MV-4-11 (cell line): ENCODE measurements at regions not wholly inside any gene's neighbourhood (a gene's known extent, or its start where the extent isn't known, plus 50 kb on each side); places are given as distances from the start of the nearest gene placed in this dataset.
"Not testable (repeated sequence)": the region's sequence is repeated elsewhere in the genome, so short reads cannot be mapped to it uniquely, and the experiment has no call there.

Experiments used
- DNase-seq: peaks from one replicate; lab custom pipeline; 2025; lab: John Stamatoyannopoulos, UW

DNA sequence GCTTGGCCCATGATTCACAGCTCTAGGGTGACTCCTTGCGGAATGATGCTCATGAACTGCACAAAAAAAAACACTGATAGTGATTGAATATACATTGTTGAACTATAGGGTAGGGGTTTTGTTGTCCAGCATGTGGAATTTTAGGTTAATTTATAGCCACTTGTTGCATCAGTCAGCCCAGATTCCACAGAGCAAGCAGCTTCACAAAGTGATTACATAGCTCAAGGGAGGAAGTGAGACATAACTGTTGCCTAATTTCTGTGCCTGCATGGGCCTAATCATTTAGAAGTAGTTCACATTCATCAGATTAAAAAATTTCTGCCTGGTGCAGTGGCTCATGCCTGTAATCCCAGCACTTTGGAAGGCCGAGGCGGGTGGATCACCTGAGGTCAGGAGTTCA lies 142.2 kb upstream of the ZNF722 start:
- DNase-seq: peak; percentile 95

DNA sequence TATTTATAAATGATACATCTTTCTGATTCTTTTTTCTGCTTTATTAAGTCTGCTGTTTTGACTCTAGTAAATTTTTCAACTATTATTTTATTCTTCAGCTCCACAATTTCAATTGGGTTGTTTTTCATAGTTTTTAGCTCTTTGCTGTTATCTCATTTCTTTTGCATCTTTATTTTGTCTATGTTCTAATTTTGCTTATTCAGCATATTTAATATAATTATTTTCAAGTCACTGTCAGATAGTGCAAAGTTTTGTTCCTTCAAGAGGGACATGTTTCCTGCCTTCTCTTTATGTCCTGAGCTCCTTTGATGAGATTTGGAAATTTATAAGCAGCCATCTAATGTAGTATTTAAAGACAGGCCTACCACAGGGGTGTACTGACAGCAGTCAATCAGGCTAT lies 131.5 kb upstream of the ZNF722 start:
- DNase-seq: no peak

DNA sequence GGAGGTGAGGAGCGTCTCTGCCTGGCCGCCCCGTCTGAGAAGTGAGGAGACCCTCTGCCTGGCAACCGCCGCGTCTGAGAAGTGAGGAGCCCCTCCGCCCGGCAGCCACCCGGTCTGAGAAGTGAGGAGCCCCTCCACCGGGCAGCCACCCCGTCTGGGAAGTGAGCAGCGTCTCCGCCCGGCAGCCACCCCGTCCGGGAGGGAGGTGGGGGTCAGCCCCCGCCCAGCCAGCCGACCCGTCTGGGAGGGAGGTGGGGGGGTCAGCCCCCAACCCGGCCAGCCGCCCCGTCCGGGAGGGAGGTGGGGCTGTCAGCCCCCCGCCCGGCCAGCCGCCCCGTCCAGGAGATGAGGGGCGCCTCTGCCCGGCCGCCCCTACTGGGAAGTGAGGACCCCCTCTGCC lies 124.4 kb upstream of the ZNF722 start:
- DNase-seq: not testable (repeated sequence)

DNA sequence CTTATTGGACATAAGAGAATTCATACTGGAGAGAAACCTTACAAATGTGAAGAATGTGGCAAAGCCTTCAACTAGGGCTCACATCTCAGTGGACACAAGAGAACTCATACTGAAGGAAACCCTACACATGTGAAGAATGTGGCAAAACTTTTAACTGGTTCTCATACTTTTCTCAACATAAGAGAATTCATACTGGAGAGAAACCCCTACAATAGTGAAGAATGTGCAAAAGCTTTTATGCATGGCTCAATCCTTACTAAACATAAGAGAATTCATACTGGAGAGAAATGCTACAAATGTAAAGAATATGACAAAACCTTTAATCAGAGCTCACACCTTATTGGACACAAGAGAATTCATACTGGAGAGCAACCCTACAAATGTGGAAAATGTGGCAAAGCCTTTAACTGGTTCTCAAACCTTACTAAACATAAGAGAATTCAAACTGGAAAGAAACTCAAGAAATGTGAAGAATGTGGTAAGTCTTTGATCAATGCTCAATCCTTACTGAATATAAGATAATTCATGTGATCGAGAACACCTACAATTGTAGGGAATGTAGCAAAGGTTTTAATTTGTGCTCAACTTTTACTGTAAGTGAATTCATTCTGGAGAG lies 121.8 kb upstream of the ZNF722 start:
- no peak for DNase-seq

DNA sequence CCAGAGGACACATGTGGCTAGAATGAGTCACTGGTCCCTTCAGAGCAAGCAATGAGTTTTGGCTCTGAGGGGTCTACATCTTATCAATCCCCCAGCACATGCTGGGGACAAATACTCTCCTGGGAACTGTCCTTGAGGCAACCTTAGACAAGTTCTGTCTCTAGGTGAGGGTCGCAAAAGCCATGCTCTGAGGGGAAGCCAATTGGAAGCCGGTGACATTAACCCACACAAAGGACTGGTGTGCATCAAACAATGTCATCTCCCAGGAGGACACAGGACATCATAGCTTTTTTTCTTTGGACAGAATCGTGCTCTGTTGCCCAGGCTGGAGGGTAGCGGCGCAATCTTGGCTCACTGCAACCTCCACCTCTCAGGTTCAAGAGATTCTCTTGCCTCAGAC lies 111.6 kb upstream of the ZNF722 start:
- DNase-seq: no peak

DNA sequence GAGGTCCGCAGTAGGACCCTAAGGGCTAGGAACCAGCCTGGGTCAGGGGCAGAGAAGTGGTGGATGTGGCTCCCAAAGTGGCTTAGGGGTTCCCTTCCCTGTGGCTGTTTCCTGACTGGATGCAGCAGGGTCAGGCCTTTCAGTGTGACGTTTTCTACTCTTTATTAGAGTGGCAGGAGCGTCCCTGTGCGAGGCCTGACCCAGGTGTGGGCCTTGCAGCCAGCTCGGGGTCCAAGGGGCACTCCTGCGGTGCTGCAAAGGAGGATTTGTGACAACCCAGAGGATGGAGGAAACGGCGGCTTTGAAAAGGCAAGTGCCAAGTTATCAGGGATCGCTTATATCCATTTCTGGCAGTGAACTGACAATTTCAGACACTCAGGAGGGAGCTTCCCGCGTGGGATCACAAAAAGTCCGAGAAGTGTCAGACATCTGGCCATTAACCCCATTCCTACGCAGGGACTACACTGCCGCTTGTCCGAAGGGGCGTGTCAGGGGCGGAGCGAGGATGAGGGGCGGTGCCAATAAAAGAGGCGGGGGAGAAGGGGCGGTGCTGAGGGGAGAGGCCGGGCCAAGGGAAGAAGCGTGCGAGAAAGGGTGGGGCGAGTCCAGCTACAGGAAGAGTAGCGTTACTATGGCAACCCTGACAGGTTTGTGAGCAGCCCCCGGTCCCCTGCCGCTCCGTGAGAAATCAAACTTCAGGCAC lies 98.8 kb upstream of the ZNF722 start:
- DNase-seq: no peak

DNA sequence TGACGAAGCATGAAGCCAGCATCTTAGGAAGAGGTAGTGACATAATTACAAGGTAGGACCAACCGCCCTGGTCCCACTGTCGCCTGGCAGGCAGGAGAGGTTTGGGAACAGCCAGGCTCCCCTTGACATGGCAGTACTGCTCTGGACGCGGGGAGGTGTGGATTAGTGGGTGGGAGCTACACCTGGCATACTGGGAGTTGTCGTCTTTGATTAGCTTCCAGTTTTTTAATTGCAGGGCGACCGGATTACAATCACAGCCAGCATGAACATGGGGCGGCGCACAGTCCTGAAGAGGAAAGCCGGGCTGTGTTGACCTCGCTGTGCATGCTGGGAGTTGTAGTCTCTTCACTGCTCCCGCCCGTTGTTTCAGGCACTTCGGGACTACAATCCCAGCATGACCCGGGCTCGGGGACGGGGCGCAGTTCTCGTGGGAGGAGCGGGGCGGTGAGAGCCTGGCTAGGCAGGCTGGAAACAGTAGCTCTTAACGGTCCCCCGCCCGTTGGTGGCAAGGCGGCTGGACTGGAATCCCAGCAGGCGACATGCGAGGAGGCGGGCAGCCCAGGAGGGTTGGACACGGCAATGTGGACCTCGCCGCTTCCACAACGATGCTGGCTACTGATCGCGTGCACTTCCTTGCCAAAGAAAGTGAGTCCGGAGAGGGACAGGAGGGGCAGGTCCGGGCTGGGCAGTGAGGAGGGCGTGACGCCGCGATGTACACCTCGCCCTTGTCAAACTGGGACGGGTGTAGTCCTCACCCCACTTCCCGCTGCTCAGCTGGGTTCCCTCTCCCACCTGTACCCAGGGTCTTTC lies 98.0 kb upstream of the ZNF722 start:
- DNase-seq: no peak

DNA sequence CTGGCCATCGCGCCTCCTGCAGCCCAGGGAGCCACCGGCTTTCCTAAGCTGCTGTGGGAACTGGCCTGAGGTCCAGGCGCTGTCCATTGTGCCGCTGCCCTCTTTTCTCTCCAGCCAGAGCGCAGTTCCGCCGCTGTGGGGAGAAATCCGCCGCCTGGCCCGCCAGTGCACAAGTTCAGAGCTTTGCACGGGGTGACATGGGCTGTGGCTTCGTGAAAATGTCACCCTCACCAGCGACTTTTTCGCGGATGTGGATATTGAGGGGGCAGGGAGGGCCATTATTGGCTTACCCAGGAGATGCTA lies 97.5 kb upstream of the ZNF722 start:
- not testable (repeated sequence) for DNase-seq

DNA sequence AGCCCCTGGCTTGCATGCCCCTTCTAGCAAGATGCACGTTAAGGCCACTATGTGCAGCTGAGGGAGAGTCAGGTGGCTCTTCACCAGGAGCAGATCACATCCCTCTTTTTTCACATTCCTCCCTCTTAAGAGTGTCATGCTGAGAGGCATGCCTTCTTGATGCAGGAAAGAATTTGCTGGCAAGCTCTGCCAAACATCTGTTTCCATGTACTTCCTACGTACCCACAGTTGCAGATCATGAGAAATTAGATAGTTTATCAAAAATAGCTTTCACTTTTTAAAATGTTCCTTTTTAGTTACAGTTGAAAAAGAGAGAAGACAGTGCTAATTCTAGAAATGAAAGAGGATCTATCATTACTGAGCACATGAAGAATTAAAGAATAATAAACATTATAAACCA lies 79.7 kb upstream of the ZNF722 start:
- DNase-seq: no peak

DNA sequence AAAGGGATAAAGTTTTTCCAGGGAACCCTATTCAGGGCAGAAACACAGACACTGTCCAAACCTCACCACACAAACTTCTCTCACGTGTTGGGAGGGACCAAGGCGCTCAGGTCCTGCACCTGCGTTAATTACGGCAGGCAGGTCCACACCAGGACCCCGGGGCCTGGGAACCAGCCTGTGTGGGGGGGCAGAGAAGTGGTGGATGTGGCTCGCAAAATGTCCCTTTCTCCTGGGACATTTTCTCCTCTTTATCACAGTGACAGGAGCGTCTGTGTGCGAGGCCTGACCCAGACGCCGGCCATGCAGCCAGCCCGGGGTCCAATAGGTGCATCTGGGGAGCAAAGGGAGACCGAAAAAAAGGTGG lies 73.4 kb upstream of the ZNF722 start:
- no peak for DNase-seq

DNA sequence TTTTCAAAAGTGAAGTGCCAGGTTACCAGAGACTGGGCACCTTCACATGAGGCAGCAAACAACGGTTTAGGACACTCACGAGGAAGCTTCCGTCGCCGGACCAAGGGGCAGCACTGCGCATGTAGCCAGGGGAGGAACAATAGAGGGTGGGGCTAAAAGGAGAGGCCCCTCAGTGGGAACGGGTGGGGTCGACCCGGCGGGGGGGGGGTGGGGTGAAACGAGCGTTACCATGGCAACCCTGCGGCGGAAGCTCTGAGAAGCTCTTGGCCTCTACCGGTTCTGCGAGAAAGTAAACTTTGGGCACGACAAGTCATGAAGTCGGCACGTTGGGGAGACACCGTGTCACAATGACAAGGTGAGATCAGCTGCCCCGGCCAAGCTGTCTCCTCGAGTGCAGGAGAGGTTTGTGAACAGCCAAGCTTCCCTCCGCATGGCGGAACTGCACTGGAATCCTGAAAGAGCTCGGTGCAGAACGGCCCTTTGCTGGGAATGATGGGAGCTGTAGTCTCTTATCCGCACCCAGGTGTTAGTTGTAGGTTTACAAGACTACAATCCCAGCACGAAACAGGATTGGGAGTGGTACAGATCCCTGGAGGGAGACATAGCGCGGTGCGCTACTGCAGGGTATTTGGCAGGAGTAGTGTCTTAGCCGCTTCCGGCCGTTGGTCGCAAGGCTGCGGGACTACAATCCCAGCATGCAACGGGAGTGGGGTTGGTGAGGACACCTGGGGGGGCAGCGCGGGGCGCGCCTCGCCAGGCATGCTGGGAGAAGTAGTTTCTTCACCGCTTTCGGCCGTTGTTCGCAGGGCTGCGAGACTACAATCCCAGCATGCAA lies 72.8 kb upstream of the ZNF722 start:
- no peak for DNase-seq

DNA sequence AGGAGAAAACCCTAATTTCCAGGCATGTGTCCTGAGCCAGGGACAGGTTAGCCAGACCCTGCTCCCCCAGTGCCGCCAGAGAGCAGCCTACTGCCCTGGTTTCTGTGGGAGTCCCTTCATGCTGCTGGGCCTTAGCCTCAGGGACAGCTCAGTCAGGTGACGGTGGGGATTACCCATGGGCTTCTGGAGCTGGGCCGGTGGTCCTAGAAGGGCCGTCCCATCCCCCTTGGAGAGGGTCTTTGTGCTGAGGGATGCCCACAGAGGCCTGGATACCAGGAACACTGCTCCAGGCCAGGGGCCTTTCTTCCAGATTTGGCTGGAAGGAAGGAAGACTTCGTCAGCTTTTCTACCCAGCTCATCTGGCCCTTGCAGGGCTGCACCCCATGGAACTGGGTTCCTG lies 71.4 kb upstream of the ZNF722 start:
- no peak for DNase-seq

DNA sequence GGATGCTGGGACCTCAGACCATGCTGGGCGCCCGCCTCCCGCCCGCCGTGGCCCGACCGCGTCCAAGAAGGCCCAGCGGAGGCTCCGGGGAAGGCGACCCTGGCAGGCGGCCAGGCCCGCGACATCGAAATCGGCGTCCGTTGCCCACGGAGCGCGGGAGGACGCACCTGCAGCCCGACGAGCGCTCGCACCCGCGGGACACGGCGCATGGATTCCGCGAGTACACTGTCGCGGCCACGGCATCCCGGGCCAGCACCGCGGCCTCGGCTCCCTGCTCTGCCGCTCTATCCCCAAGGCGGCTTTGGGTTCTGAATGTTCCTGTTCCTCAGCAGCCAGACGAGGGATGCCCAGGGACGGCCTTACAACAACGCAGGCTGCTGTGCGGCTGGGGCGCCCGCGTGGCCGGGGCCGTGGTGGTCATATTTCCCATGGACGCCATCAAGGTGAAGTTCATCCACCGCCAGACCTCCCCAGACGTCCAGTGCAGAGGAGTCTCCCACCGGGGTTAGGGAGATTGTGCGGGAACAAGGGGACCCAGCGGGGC lies 67.5 kb upstream of the ZNF722 start:
- no peak for DNase-seq

DNA sequence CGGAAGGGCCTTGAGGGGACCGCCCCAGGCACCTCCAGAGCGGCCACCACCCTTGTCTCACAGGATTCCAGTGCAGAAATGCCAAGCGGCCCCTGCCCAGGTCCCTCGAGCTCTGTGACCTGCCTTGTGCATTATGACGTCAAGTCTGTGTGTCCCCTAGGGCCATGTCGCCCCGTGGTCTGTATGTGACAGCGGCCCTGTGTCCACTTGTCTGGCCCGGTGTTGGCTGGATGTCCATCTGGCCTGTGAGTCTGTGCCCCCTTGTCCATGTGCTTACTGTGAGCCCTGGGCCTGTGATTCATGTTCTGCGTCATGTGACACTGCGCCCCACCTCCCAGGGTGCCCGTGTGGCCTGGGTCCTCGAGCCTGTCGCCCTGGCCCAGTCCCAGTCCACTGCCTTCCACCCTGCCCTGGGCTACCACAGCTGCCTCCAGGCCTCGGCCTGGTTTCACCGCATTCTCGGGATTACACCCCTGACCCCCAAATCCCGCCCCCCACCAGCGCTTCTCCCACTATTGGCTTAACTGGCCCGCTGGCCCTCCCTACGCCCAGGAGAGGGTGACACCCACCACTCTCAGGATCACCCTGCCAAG lies 66.6 kb upstream of the ZNF722 start:
- DNase-seq: no peak
